IPS DF 6.9 (cell line): ENCODE measurements at regions not wholly inside any gene's neighbourhood (a gene's known extent, or its start where the extent isn't known, plus 50 kb on each side); places are given as distances from the start of the nearest gene placed in this dataset.

Source experiments
- DNase-seq: peaks from one replicate; pipeline ENCODE4 v3.0.0-alpha.2; 2013; ENCODE audit warnings: low read depth, low spot score
- H3K27ac ChIP-seq: one replicate; pipeline ENCODE4 v1.5.1; 2013; ENCODE audit warnings: low read length, control low read depth
- H3K27me3 ChIP-seq: 2 replicates; pipeline ENCODE4 v1.6.1; 2013; ENCODE audit warnings: mild to moderate bottlenecking, low read length; ENCODE audit not compliant: control insufficient read depth, insufficient read depth
- H3K36me3 ChIP-seq: 2 replicates; pipeline ENCODE4 v1.6.1; 2013; ENCODE audit warnings: low read length; ENCODE audit not compliant: control insufficient read depth, insufficient read depth
- H3K4me1 ChIP-seq: 2 replicates; pipeline ENCODE4 v1.6.1; 2013; ENCODE audit warnings: low read length; ENCODE audit not compliant: control insufficient read depth, insufficient read depth
- H3K4me3 ChIP-seq: 2 replicates; pipeline ENCODE4 v1.5.1; 2013; ENCODE audit warnings: mild to moderate bottlenecking, low read length
- H3K9me3 ChIP-seq: 2 replicates; pipeline ENCODE4 v1.6.1; 2013; ENCODE audit warnings: low read length, inconsistent platforms; ENCODE audit not compliant: control insufficient read depth, insufficient read depth
- WGBS: extraction: QIAGEN DNeasy Blood & Tissue Kit; methylation state at CpG from one replicate; pipeline ENCODE4 v1.1.7; 2013; ENCODE audit warnings: mixed read lengths, missing lambda C conversion rate; ENCODE audit not compliant: insufficient read length, insufficient coverage; 5-methylcytosine and 5-hydroxymethylcytosine counted together

DNA sequence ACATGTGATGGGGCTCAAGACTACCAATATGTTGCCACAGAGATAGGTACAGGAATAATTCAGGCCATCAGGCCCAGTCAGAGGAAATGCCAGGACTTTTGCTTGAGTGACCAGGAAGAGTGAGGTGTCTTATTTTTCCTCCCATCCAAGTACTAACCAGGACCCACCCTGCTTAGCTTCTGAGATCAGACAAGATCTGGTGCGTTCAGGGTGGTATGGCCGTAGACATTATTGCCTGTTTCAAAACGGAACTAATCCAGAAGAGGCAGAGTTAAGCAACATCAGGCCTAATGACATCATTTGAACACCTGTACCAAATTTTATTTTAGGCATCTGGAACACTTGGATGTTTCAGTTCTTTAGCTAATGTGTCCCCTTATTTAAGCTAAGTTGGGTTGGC lies 205.5 kb upstream of the POU2AF2 start:
- H3K27me3 ChIP-seq = no peaks in the 10 kb centered on the region
- no peak overlapping the region for H3K4me3 ChIP-seq
- H3K9me3 ChIP-seq = no peaks in the 10 kb centered on the region
- no CpG with 5 or more reads among the region's 3 CpGs for WGBS
- H3K4me1 ChIP-seq = 0 out of 2 replicates have a peak, but pooled peaks cover under 1% of the 10 kb centered on the region
- no peak overlapping the region for H3K27ac ChIP-seq
- DNase-seq = no peak
- H3K36me3 ChIP-seq = no peaks in the 10 kb centered on the region

DNA sequence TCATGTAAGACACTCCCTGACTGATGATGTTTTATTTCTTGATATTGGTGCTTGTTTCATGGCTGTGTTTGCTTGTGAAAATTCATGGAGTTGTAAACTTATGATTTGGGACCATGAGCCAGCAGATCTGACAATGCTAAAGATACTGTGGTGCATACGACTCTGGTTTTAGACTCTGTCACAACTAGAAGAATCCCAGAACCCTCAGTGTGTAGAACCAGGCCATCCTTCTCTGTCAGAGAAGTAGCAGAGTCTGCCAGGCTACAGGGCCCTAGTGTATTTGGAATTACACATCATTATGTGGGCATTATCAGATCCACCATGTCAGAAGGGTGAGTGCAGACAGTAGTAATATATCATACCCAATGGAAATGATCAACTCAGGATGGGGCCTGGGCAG lies 209.8 kb upstream of the POU2AF2 start:
- Histone ChIP-seq H3K36me3 (no peaks in the 10 kb centered on the region), H3K27me3 (no peaks in the 10 kb centered on the region), H3K27ac (no peak overlapping the region), H3K9me3 (no peaks in the 10 kb centered on the region), H3K4me1 (no peaks in the 10 kb centered on the region), H3K4me3 (no peak overlapping the region)
- no CpG with 5 or more reads among the region's 1 CpG for WGBS
- DNase-seq = no peak

DNA sequence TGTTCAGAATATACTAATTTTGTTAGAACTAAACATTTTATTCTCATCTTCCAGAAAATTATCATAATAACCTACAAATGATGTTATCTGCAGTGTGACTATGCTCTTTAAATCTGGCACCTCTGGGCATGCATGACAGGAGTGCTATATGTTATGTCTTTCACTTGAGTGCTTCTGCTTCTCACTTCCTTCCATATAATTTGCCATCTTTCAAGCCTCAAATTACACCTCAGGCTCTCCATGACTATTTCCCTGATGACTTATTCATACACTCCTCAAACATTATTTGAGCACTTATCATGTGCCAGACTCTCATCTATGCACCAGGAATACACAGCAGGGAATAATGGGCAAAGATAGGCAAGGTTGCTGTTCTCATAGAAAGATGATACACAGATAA lies 219.3 kb upstream of the POU2AF2 start:
- no peak overlapping the region for H3K4me3 ChIP-seq
- H3K9me3 ChIP-seq = no peaks in the 10 kb centered on the region
- no peak overlapping the region for H3K27ac ChIP-seq
- H3K27me3 ChIP-seq = no peaks in the 10 kb centered on the region
- H3K36me3 ChIP-seq = no peaks in the 10 kb centered on the region
- no peaks in the 10 kb centered on the region for H3K4me1 ChIP-seq
- no peak for DNase-seq

DNA sequence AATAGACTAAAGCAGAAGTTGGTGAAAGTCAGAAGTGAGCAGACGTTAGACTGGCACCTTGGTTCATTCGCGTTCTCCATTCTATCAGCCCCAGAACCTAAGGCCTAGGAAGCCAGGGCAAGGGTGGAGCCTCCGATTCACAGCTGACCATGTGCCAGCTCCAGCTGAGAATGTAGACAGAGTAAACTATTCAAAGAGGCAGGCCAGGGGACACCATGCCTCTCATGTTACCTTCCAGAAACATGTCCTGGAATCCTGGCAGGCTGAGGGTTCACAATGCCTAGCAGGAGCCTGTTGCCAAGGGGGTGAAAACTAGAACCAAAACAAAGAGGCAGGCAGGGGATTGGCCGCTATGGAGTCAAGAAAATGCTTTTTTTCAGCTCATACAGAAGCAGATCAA lies 224.4 kb upstream of the POU2AF2 start:
- H3K36me3 ChIP-seq = no peaks in the 10 kb centered on the region
- WGBS = no CpG with 5 or more reads among the region's 5 CpGs
- H3K4me3 ChIP-seq = no peak overlapping the region

DNA sequence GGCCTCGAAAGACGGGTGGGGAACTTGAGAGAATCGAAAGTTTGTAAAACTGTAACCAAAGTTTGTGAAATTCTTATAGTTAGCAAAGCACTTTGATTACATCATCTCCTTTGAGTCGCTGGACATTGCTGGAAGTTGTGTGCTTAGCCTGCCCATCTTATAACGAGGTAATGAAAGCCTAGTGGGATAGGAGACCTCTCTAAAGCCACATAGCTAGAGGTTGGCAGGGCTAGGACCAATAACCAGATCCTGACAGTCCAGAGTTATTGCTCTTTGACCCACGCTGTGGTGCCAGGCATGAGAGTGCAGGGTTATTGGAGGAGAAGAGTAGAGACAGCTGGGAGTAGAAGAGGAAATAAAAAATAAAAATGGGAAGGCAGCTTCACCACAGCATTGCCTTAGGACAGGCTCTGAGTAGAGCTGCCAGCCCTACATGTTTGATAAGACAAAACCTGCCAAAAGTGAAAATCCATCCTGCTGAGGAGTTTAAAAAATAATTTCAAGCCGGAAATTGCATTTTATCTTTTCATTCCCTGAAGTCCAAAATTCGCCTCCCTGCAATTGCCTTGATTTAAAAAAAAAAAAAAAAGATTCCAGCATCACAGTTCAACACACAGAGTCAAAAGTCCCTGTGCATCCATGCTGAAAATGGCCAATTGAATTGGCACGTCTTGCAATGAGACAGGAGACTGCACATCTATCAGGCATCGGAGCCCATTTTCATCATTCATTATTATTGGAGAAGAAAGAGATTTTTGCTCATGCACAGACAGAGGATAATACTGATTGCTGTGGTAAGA lies 225.5 kb upstream of the POU2AF2 start:
- H3K36me3 ChIP-seq = no peaks in the 10 kb centered on the region

More for the DNA sequence above, 224.4 kb upstream of the POU2AF2 start:
- DNase-seq = no peak
- Histone ChIP-seq H3K4me1 (no peaks in the 10 kb centered on the region), H3K27ac (no peak overlapping the region), H3K9me3 (no peaks in the 10 kb centered on the region), H3K27me3 (no peaks in the 10 kb centered on the region)

DNA sequence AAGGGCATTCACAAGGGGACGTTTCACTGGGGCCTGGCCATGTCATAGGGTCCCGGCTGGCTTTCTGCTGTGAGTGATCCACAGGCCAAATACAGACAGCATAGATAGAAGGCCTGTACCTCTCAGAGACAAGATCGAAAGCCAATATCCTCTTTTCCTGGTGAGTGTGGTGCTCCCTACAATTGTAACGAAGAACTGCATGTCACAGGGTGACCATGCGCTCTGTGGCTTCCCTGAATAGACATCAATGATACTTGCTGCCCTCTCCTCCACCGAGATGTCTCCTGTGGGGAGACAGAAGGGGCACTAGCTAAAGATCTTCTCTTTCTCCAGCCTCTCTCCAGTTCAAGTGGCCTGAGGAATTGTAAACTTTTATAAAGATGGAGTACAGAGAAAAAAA lies 226.1 kb upstream of the POU2AF2 start:
- no peaks in the 10 kb centered on the region for H3K4me1 ChIP-seq
- H3K4me3 ChIP-seq = no peak overlapping the region
- no peaks in the 10 kb centered on the region for H3K36me3 ChIP-seq
- no CpG with 5 or more reads among the region's 6 CpGs for WGBS
- H3K27me3 ChIP-seq = no peaks in the 10 kb centered on the region
- DNase-seq = no peak
- H3K9me3 ChIP-seq = no peaks in the 10 kb centered on the region
- H3K27ac ChIP-seq = no peak overlapping the region

More for the DNA sequence above, 225.5 kb upstream of the POU2AF2 start:
- WGBS = no CpG with 5 or more reads among the region's 10 CpGs
- Histone ChIP-seq H3K9me3 (no peaks in the 10 kb centered on the region), H3K4me3 (no peak overlapping the region), H3K27ac (no peak overlapping the region), H3K4me1 (no peaks in the 10 kb centered on the region), H3K27me3 (no peaks in the 10 kb centered on the region)
- no peak for DNase-seq

DNA sequence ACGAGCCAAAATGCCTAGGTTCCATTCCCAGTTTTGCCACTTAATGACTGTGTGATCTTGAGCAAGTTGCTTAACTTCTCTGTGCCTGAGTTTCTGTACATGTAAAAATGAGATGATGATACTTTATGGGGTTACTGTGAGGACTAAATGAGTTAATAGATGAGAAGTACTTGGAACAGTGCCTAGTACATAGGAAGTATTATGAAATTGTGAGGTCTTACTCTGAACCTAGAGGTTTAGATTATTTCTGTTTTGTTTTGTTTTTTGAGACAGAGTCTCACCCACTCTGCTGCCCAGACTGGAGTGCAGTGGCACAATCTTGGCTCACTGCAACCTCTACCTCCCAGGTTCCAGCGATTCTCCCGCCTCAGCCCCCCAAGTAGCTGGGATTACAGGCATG lies 227.0 kb upstream of the POU2AF2 start:
- H3K27me3 ChIP-seq = no peaks in the 10 kb centered on the region
- no CpG with 5 or more reads among the region's 3 CpGs for WGBS

DNA sequence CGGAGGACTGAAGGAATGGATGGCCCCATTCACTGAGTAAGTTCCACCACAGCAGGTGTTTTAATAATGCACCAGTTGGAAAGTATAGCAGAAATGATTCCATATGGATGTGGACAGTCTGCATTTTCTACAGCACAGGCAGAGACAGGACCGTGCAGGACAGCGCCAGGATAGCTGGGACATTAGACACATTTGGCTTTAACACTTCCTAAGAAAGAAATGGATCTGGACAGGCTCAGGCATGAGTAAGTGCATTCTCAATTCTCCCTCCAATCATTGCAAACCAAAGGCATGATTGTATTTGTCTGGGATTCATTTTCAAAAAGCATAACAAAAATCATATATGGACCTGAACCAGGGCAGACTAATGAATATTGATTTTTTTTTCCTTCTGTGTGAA lies 233.0 kb upstream of the POU2AF2 start:
- H3K4me1 ChIP-seq = no peaks in the 10 kb centered on the region
- H3K9me3 ChIP-seq = no peaks in the 10 kb centered on the region
- no peaks in the 10 kb centered on the region for H3K27me3 ChIP-seq
- no CpG with 5 or more reads among the region's 3 CpGs for WGBS
- no peak overlapping the region for H3K4me3 ChIP-seq
- H3K27ac ChIP-seq = no peak overlapping the region
- H3K36me3 ChIP-seq = no peaks in the 10 kb centered on the region
- no peak for DNase-seq

More for the DNA sequence above, 227.0 kb upstream of the POU2AF2 start:
- Histone ChIP-seq H3K4me1 (no peaks in the 10 kb centered on the region), H3K9me3 (no peaks in the 10 kb centered on the region), H3K36me3 (no peaks in the 10 kb centered on the region), H3K27ac (no peak overlapping the region), H3K4me3 (no peak overlapping the region)
- DNase-seq = no peak

DNA sequence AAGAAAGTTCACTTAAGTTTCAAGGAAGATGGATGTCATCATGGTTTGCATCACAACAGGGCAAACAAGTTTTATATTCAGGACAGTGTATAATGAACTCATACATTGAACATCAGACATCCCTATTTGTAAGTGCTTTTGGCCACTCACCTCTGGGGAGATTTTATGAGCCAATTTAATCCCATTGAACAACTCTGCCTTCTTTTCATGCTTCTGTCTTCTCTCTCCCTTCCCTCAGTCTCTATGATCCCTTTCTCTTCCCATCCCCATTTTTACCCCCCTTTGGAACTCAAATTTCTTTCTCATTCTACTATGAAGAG lies 234.3 kb upstream of the POU2AF2 start:
- Histone ChIP-seq H3K9me3 (no peaks in the 10 kb centered on the region), H3K27me3 (no peaks in the 10 kb centered on the region), H3K36me3 (no peaks in the 10 kb centered on the region), H3K4me1 (no peaks in the 10 kb centered on the region), H3K27ac (no peak overlapping the region), H3K4me3 (no peak overlapping the region)
- DNase-seq = no peak

DNA sequence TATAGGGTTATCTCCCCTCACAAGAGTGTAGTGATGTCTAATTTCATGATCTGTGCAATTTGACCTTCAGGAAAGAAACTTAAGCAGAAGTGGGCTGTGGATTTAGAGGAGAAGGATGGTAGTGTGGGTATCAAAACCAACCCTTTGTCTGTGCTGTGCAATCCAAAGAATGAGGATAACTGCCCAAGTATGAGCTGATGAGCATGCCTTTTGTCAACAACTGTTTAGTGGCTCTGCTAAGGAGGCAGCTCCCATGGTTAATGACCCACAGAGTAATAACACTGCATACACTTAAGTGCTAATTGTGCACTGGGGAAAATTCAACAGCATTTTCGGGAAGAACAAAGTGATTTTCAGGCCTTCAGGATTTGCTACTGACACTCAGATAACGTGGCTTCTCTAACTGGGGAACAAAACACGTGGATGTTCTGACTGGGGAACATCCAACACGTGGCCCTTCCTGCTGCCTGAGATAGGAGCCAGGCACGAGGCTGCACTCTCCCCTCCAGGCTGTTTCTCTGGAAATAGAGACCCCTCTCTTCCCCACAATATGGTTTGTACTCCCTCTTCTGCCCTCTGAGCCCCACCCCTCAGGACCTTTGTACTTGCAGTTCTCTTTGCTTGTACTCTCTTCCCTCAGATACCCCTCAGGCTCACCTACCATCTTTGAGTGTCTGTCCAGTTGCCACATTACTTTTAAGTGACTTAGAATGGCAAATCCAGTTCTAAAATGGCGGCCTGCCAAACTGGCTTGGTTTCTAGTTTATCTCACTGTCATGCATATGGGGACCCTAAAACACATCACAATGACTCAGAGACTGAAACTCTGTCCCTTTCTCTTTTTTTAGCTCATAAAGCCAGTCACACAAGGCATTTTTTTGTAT lies 234.9 kb upstream of the POU2AF2 start:
- H3K4me3 ChIP-seq = no peak overlapping the region
- DNase-seq = no peak
- H3K27me3 ChIP-seq = no peaks in the 10 kb centered on the region
- H3K4me1 ChIP-seq = no peaks in the 10 kb centered on the region
- no CpG with 5 or more reads among the region's 6 CpGs for WGBS
- no peak overlapping the region for H3K27ac ChIP-seq
- no peaks in the 10 kb centered on the region for H3K36me3 ChIP-seq
- H3K9me3 ChIP-seq = no peaks in the 10 kb centered on the region
